Adipocyte (in vitro differentiated cells): ENCODE measurements at regions not wholly inside any gene's neighbourhood (a gene's known extent, or its start where the extent isn't known, plus 50 kb on each side); places are given as distances from the start of the nearest gene placed in this dataset.

Experiments used
- DNase-seq: peaks from one replicate; pipeline ENCODE4 v3.0.0-alpha.2; 2015; ENCODE audit warnings: low read depth
- H3K27me3 ChIP-seq: replicated peaks from 2 replicates; pipeline ENCODE4 v1.7.0; 2013; ENCODE audit warnings: mild to moderate bottlenecking, low read length, moderate library complexity; ENCODE audit not compliant: control insufficient read depth, insufficient read depth
- H3K36me3 ChIP-seq: 2 replicates; pipeline ENCODE4 v1.7.0; 2013; ENCODE audit warnings: low read length, mild to moderate bottlenecking, moderate library complexity; ENCODE audit not compliant: control insufficient read depth, insufficient read depth, severe bottlenecking
- H3K4me1 ChIP-seq: 2 replicates; pipeline ENCODE4 v1.7.0; 2013; ENCODE audit warnings: mild to moderate bottlenecking, low read length, moderate library complexity; ENCODE audit not compliant: control insufficient read depth, insufficient read depth
- H3K4me3 ChIP-seq: 2 replicates; pipeline ENCODE4 v1.7.0; 2013; ENCODE audit warnings: mild to moderate bottlenecking, low read length, moderate library complexity
- H3K9ac ChIP-seq: 2 replicates; pipeline ENCODE4 v1.7.0; 2013; ENCODE audit warnings: mild to moderate bottlenecking, low read length, moderate library complexity
- H3K9me3 ChIP-seq: 2 replicates; pipeline ENCODE4 v1.7.0; 2013; ENCODE audit warnings: mild to moderate bottlenecking, low read length, moderate library complexity; ENCODE audit not compliant: control insufficient read depth

DNA sequence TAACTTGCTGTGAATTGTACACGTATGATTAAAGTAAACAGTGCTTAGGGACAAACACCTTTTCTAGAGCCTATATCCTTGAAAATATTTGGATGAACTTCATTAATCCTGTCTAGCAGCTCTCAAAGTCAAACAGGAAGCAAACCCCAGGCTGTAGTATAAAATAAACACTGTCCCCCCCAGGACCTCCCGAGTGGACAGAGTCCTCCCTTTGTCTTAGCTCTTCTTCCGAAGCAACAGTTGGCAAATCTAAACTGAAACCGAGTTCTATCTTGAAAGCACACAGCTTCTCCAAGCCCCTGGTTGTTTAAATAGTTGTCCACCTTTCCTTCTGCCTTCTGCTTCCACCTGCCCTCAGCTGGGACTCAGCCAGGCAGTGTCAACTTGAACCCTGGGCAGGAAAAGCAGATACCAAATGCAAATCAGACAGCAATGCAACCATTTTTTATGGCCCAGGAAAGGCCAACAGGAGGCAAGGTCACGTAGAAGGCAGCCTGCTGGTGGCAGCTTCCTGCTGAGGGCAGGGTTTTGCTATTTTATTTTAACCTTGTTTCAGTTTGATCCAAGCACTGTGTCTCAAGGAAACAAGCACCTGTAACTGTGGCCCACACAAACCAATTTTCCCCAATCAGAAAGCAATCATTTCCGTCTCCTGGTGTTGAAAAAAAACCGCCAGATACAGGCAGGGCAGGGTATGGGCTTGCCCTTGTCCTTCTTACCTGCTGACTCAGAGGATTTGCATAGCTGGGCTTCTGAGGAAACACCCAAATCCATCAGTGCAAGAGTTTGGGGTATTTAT, 110.3 kb upstream of the KIT start:
- no peak for DNase-seq
- H3K9me3 ChIP-seq = no peaks in the 10 kb centered on the region

DNA sequence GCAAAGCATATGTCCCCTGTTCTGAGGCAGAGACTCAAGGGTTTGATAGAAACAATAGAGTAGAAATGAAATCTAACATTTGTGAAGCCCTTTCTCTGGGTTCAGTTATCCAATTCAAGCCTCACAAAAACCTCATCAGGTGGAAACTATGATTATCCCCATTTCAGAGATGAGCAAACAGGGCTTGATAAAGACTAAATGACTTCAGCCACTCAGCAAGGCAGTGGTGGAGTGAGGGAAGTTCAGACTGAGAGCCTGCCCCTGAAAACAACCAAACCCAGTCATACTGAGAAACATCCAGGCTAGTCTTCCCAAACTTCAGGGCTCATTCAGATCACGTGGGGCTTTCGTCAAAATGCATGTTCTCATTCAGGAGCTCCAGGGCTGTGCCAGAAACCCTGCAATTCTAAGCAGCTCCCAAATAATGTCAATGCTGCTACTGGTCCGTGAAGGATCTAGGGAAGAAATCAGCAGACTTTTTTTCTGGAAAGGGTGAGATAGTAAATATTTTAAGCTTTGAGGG, 109.6 kb upstream of the KIT start:
- Histone ChIP-seq H3K36me3 (no peaks in the 10 kb centered on the region), H3K27me3 (no peaks in the 10 kb centered on the region), H3K4me1 (peaks cover 5% of the 10 kb centered on the region), H3K9ac (no peak overlapping the region), H3K4me3 (no peak overlapping the region), H3K9me3 (no peaks in the 10 kb centered on the region)
- no peak for DNase-seq

More for the DNA sequence above, 110.3 kb upstream of the KIT start:
- Histone ChIP-seq H3K4me1 (peaks cover 8% of the 10 kb centered on the region), H3K36me3 (no peaks in the 10 kb centered on the region), H3K4me3 (no peak overlapping the region), H3K9ac (no peak overlapping the region), H3K27me3 (no peaks in the 10 kb centered on the region)

DNA sequence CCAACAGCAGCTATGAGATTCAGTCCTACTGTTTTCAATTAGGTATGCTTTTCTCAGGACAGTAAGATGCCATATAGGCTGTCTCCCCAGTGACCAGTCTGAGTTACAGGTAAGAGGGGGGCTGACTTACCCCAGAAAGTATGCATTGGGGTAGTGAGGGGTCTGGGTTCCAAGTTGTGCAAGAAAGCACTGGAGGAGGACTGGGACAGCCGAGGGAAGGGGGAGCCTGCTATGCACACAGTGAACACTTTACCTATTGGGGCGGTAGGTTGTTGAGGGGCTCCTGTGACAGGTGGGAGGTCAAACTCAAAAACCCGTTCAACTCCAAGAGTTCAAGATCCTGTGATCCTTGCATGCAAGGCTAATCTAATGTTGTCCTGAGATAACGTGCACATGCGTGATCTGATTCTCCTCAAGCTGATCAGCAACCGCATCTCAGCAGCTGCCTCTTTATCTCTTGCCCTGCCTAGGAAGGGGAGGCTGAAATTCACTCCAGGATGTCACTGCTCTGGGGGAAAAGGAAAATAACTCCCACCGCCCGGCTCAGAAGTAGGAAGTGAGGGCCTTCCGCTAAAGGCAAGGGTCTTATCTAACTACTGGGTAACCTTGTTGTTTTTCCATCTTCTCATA, 108.8 kb upstream of the KIT start:
- no peak for DNase-seq
- no peaks in the 10 kb centered on the region for H3K9me3 ChIP-seq
- H3K9ac ChIP-seq = no peak overlapping the region
- H3K27me3 ChIP-seq = no peaks in the 10 kb centered on the region
- no peaks in the 10 kb centered on the region for H3K36me3 ChIP-seq
- peaks cover 5% of the 10 kb centered on the region for H3K4me1 ChIP-seq
- H3K4me3 ChIP-seq = no peak overlapping the region

DNA sequence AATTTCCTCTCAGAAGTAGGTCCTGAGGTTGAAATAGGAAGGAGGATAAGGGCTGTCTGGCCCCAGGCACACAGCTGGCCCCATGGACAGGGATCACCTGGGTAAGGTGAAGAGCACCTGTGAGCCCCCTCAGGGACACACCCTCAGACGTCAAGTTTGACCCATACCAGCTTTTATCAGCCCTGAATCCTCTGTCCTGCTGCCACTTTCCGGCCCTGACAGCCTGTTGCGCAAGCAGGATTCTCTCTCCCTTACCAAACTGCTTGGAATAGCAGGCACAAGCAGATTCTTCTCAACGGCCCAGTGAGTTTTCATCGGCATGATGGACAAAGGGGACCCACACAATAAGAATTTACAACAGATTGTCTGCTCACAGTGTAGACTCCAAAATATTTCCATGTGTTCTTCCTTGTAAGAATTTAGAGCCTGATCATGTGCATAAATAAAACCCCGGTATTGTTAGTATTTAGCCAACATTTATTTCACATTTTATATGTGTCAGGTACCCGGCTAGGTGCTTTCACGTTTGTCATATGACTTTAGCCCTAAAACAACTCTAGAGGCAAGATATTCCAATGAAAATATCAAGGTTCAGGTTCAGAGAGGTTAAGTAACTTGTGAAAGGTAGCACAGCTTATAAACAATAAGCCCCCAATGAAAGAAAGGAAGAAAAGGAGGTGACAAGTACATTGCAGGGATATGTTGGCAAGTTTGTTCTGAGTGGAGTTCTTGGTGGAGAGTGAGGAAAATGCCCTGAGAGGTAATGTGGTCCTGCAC, 107.2 kb upstream of the KIT start:
- DNase-seq = peak; percentile 71
- Histone ChIP-seq H3K4me1 (peaks cover 5% of the 10 kb centered on the region), H3K36me3 (no peaks in the 10 kb centered on the region), H3K9ac (no peak overlapping the region), H3K4me3 (no peak overlapping the region), H3K9me3 (no peaks in the 10 kb centered on the region), H3K27me3 (no peaks in the 10 kb centered on the region)

DNA sequence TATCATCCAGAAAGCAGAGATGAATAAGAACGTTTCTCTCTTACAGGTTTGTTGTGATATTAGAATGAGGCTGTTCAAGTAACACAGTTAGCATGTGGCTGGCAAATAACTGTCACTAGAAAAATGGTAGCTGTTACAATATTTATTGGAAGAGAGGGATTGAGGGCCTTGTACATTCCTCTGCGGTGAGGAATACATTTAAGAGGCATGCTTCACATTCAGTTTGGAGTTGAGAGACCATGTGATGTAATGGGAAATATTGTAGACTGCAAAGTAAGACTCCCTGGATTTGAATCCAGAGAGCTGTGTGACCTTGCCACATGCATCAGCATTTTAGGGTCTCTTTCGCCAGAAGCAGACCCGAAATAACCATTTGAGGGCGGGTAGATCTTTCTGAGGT, 104.8 kb upstream of the KIT start:
- DNase-seq = peak; percentile 40
- no peak overlapping the region for H3K4me3 ChIP-seq
- no peaks in the 10 kb centered on the region for H3K27me3 ChIP-seq
- no peaks in the 10 kb centered on the region for H3K9me3 ChIP-seq
- H3K36me3 ChIP-seq = no peaks in the 10 kb centered on the region
- no peak overlapping the region for H3K9ac ChIP-seq
- H3K4me1 ChIP-seq = peaks cover 5% of the 10 kb centered on the region

DNA sequence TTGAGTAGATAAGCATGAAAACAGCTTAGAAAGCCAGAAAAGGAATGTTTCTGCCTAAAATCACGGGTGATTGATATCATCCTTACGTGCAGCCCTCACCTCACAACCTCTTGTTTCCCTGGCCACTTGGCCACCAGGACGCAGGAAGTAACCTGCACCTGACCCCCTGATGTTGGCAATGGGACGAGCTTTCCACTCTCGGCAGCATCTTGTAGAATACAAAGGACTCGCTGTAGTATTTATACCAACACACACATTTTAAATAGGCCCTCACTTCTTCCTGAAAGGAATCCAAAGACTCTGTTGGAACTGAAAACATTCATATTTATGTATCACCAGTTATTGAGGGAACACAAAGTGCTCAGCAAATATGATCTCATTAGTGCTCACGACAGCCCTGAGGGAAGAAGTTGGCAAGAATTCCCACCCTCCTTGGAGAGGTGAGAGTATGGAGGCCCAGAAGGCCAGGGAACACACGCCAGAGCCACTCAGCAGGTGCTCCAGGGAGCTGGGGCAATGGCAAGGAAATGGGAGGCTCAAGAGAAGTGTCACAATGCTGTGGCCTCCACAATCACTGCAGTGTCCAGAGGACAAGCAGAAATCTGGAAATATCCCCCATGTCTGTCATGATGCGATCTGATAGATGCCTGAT, 103.3 kb upstream of the KIT start:
- Histone ChIP-seq H3K36me3 (no peaks in the 10 kb centered on the region), H3K27me3 (no peaks in the 10 kb centered on the region), H3K9me3 (no peaks in the 10 kb centered on the region), H3K9ac (no peak overlapping the region), H3K4me1 (peaks cover 5% of the 10 kb centered on the region), H3K4me3 (no peak overlapping the region)
- DNase-seq = no peak

DNA sequence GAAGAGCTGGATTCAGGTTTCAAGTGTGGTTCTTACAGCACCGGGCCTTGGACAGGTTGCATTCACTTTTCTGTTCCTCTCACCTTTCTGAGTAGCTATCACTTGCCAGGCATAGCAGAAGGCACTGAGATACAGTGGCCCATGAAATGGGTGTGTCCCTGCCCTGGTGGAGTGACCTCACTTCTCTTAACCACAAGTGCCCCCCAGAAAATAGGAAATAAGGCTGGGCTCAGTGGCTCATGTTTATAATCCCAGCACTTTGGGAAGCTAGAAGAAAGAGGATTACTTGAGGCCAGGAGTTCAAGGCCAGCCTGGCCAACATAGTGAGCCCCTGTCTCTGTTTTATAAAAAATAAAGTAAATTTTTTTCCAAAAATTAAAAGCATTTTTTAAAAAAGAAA, 101.7 kb upstream of the KIT start:
- no peaks in the 10 kb centered on the region for H3K36me3 ChIP-seq
- no peak overlapping the region for H3K9ac ChIP-seq
- H3K27me3 ChIP-seq = peaks cover 4% of the 10 kb centered on the region
- no peak for DNase-seq
- no peaks in the 10 kb centered on the region for H3K4me1 ChIP-seq
- no peak overlapping the region for H3K4me3 ChIP-seq
- H3K9me3 ChIP-seq = no peaks in the 10 kb centered on the region

DNA sequence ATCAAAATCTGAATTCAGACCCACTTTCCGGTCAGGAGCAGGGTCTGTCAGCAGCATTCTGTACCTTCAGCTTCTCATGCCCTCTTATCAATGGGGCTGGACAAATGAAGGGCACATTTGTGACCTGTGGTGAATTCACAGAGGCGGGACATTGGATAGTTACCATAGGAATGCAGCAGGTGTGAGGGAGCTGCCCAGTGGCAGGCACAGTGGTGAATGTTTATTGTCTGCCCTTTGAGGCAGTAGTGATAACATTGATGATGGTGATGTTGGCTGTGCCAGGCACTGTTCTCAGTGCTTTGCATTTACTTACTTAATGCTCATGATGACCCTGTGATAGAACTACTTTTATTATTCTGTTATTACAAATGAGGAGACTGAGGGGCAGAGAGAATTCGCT, 101.2 kb upstream of the KIT start:
- peaks cover 4% of the 10 kb centered on the region for H3K27me3 ChIP-seq
- DNase-seq = no peak

DNA sequence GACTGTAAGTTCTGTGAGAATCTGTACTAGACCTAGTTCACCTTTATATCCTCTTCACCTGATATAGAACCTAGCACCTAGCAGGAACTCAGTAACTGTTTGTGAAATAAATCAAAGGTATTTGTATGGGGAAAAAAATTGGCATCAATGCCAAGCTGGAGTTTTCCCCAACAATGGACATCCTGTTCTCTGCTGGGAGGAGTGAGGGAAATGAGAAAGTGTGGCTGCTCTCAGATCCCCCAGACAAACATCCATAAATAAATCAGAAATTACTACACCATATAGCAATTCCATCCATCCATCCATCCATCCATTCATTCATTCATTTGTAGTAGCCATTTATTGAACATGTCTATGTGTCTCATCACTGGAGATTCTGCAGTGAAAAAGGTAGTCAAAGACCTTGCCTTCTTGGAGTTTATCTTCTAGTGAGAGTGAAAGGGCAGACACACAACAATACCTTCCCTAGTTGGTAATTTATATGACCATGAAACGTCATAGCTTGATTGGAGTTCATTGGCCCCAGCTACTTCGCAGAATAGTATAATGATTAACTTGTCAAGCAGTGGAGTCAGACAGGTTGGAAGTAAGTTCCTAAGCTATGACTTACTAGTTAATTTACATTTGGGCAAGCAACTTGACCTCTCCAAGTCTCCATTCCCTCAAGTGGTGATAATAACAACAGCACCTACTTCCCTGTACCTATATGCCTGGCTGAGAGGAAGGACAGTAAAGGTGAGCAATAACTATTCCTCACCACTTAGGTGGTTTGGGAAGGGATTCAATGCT, 98.7 kb upstream of the KIT start:
- H3K27me3 ChIP-seq = peaks cover 4% of the 10 kb centered on the region
- H3K9me3 ChIP-seq = no peaks in the 10 kb centered on the region
- H3K9ac ChIP-seq = no peak overlapping the region
- no peak for DNase-seq
- no peak overlapping the region for H3K4me3 ChIP-seq
- no peaks in the 10 kb centered on the region for H3K4me1 ChIP-seq
- H3K36me3 ChIP-seq = no peaks in the 10 kb centered on the region

More for the DNA sequence above, 101.2 kb upstream of the KIT start:
- Histone ChIP-seq H3K9me3 (no peaks in the 10 kb centered on the region), H3K9ac (no peak overlapping the region), H3K36me3 (no peaks in the 10 kb centered on the region), H3K4me3 (no peak overlapping the region), H3K4me1 (no peaks in the 10 kb centered on the region)

DNA sequence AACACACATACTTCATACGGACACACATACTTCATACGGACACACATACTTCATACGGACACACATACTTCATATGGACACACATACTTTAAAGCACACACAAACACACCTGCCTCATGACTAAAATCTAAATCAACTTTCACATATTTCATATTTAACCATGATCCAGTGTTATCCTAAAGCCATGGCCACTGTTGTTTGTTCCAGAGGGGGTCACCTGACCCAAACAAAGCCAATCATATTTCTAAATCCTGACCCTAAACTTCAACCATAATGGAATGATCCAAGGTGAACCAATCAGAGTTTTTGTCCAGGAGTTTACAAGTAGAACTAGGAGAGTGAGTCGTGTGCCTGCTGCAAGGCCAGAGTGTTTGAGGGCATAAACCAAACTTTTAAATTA, 97.2 kb upstream of the KIT start:
- H3K9me3 ChIP-seq = no peaks in the 10 kb centered on the region
- no peak overlapping the region for H3K9ac ChIP-seq
- DNase-seq = no peak
- H3K4me3 ChIP-seq = no peak overlapping the region
- peaks cover 4% of the 10 kb centered on the region for H3K27me3 ChIP-seq
- no peaks in the 10 kb centered on the region for H3K36me3 ChIP-seq
- no peaks in the 10 kb centered on the region for H3K4me1 ChIP-seq
